Endothelial cell of umbilical vein (primary cell): ENCODE measurements at regions not wholly inside any gene's neighbourhood (a gene's known extent, or its start where the extent isn't known, plus 50 kb on each side); places are given as distances from the start of the nearest gene placed in this dataset.

ENCODE experiments used
- BruUV-seq: library from RNA; stranded (reverse); fragments of 400-500 nt; replicated peaks from 2 replicates; lab custom pipeline; 2021; lab: Mats Ljungman, UMichigan
- CTCF ChIA-PET: fragments of 300-600, 350-600 bp; sonication (Branson Sonifier 250); formaldehyde crosslinking; loops from one replicate; lab custom pipeline; 2021; ENCODE audit warnings: antibody characterized with exemption, inconsistent platforms; lab: Charles Lee
- POLR2A ChIA-PET: fragments of 300-600, 350-600 bp; sonication (Branson Sonifier 250); formaldehyde crosslinking; loops from one replicate; lab custom pipeline; 2021; ENCODE audit warnings: antibody characterized with exemption, inconsistent platforms; lab: Charles Lee
- DNase-seq: peaks from one replicate; pipeline ENCODE4 v3.0.0-alpha.2; 2011; ENCODE audit warnings: low read depth, low spot score
- FAIRE-seq: peaks from 2 replicates; lab custom pipeline; 2011; peaks lifted over from hg19 to GRCh38; lab: Jason Lieb, UNC
- H2AFZ ChIP-seq: 2 replicates; pipeline ENCODE4 v1.6.0; 2012; ENCODE audit warnings: low read depth, low read length, control low read depth, inconsistent platforms
- H3K27ac ChIP-seq: 2 replicates; pipeline ENCODE4 v1.5.1; 2011; ENCODE audit warnings: low read depth, mild to moderate bottlenecking, control low read depth, low read length, moderate library complexity; ENCODE audit not compliant: insufficient read depth
- H3K27me3 ChIP-seq, 2 experiments: 2 replicates each; pipeline versions ENCODE4 v1.6.0 to v1.6.1; 2011; ENCODE audit warnings: low read length in 2 of 2, mixed read lengths in 1 of 2; ENCODE audit not compliant: control insufficient read depth in 2 of 2, insufficient read depth in 2 of 2
- H3K36me3 ChIP-seq, 2 experiments: 2 replicates in 1 of 2; 3 replicates in 1 of 2; pipeline ENCODE4 v1.5.1; 2011; ENCODE audit warnings: low read length in 2 of 2, mild to moderate bottlenecking in 1 of 2, moderate library complexity in 1 of 2; ENCODE audit not compliant: control insufficient read depth in 2 of 2, insufficient read depth in 2 of 2; ENCODE audit errors: extremely low read depth in 1 of 2
- H3K4me1 ChIP-seq: 3 replicates; pipeline ENCODE4 v1.5.1; 2011; ENCODE audit warnings: mild to moderate bottlenecking, low read length; ENCODE audit not compliant: control insufficient read depth, insufficient read depth; ENCODE audit errors: extremely low read depth
- H3K4me2 ChIP-seq: 2 replicates; pipeline ENCODE4 v1.6.1; 2011; ENCODE audit warnings: low read length, control low read depth, mixed read lengths; ENCODE audit not compliant: insufficient read depth
- H3K4me3 ChIP-seq, 3 experiments: fragments of 200-600 bp in 1 of 3; sonication (generic), shearing (Covaris generic) in 1 of 3; replicated peaks in 1 of 3; 2 replicates each; pipeline ENCODE4 v1.5.1; 2011 to 2016; ENCODE audit warnings: control low read depth in 3 of 3, low read length in 3 of 3, mild to moderate bottlenecking in 2 of 3, inconsistent platforms in 1 of 3, low read depth in 1 of 3, moderate library complexity in 1 of 3; ENCODE audit not compliant: insufficient read depth in 1 of 3
- H3K79me2 ChIP-seq: 2 replicates; pipeline ENCODE4 v1.6.0; 2012; ENCODE audit warnings: low read length, inconsistent platforms; ENCODE audit not compliant: control insufficient read depth, insufficient read depth
- H3K9ac ChIP-seq: replicated peaks from 2 replicates; pipeline ENCODE3; 2011; ENCODE audit warnings: low read length, control low read depth; ENCODE audit not compliant: insufficient read depth; ENCODE audit errors: extremely low read depth
- H3K9me1 ChIP-seq: replicated peaks from 3 replicates; pipeline ENCODE4 v1.6.0; 2011; ENCODE audit warnings: mild to moderate bottlenecking, low read length; ENCODE audit not compliant: control insufficient read depth, insufficient read depth; ENCODE audit errors: extremely low read depth
- H3K9me3 ChIP-seq: replicated peaks from 2 replicates; pipeline ENCODE4 v1.5.1; 2012; ENCODE audit warnings: low read length, inconsistent platforms; ENCODE audit not compliant: control insufficient read depth, insufficient read depth
- H4K20me1 ChIP-seq: replicated peaks from 2 replicates; pipeline ENCODE3; 2011; ENCODE audit warnings: mild to moderate bottlenecking, low read length; ENCODE audit not compliant: control insufficient read depth, insufficient read depth; ENCODE audit errors: extremely low read depth
- EZH2 ChIP-seq: IDR thresholded peaks from 2 replicates; pipeline ENCODE4 v1.6.1; 2012; ENCODE audit warnings: borderline replicate concordance, low read depth, mild to moderate bottlenecking, moderate library complexity, low read length, inconsistent platforms; ENCODE audit not compliant: severe bottlenecking
- MAX ChIP-seq: IDR thresholded peaks from 2 replicates; pipeline ENCODE4 v1.6.1; 2011; ENCODE audit not compliant: insufficient read depth, insufficient read length
- MYC ChIP-seq: IDR thresholded peaks from one replicate; pipeline ENCODE4 v1.6.1; 2011; ENCODE audit warnings: mild to moderate bottlenecking, low read depth, low read length
- POLR2AphosphoS5 ChIP-seq: IDR thresholded peaks from 2 replicates; pipeline ENCODE4 v1.6.1; 2012; ENCODE audit warnings: low read depth, mild to moderate bottlenecking, control low read depth, low read length, moderate library complexity; ENCODE audit not compliant: insufficient read depth
- dilution Hi-C: fragments of 300-500 bp; cut with MboI; formaldehyde crosslinking; loops from one replicate; pipeline ENCODE4 v1.15.0; 2019; ENCODE audit warnings: low sequenced_read_pairs; ENCODE audit not compliant: extremely low pct_ligation_motif_present
- intact Hi-C: fragments of 100-400 bp; cut with micrococcal nuclease; formaldehyde crosslinking; loops from one replicate; pipeline ENCODE4 v1.10.0; 2022
- TF ChIP-seq, protein P1 (sequence below), 2 donors: IDR thresholded peaks; 1 replicate in 1 of 2; 2 replicates in 1 of 2; pipeline ENCODE4 v1.5.1; 2011; ENCODE audit warnings: low read length in 2 of 2, mild to moderate bottlenecking in 2 of 2, moderate library complexity in 2 of 2, control low read depth in 1 of 2, inconsistent platforms in 1 of 2, low read depth in 1 of 2; ENCODE audit not compliant: insufficient read depth in 1 of 2; ENCODE audit errors: extremely low read depth in 1 of 2

GRCh38 chrX:42714981-42715700, 62.8 kb downstream of the PPP1R2C start:
- no peaks in the 10 kb centered on the region for H3K9me1 ChIP-seq

More at GRCh38 chrX:42714981-42715700, 62.8 kb downstream of the PPP1R2C start:
- FAIRE-seq (peak; percentile 82), DNase-seq (peak; percentile 49)
- no peaks in the 10 kb centered on the region for H3K9me3 ChIP-seq
- BruUV-seq: no TSS peak
- ChIA-PET CTCF (interaction anchor here (0.6 to 2.3 kb wide), 20 partner anchors 9 to 916 kb away, joined by 3 to 9 read pairs (median 3); no protein-coding TSS in a partner anchor), POLR2A (no interaction called here)
- dilution Hi-C loops: no loop called here
- H3K4me3 ChIP-seq: no peak overlapping the region
- no peak overlapping the region for H3K27ac ChIP-seq
- no peak overlapping the region for H3K4me2 ChIP-seq
- H3K27me3 ChIP-seq: no peaks in the 10 kb centered on the region
- TF ChIP-seq, protein P1, sequence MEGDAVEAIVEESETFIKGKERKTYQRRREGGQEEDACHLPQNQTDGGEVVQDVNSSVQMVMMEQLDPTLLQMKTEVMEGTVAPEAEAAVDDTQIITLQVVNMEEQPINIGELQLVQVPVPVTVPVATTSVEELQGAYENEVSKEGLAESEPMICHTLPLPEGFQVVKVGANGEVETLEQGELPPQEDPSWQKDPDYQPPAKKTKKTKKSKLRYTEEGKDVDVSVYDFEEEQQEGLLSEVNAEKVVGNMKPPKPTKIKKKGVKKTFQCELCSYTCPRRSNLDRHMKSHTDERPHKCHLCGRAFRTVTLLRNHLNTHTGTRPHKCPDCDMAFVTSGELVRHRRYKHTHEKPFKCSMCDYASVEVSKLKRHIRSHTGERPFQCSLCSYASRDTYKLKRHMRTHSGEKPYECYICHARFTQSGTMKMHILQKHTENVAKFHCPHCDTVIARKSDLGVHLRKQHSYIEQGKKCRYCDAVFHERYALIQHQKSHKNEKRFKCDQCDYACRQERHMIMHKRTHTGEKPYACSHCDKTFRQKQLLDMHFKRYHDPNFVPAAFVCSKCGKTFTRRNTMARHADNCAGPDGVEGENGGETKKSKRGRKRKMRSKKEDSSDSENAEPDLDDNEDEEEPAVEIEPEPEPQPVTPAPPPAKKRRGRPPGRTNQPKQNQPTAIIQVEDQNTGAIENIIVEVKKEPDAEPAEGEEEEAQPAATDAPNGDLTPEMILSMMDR (IDR thresholded peaks at IDR 0.05; ENCODE audit: extremely low read depth in 1 of 2, insufficient read depth in 1 of 2, low read depth in 1 of 2, low read length in 2 of 2): peak; percentile 44 to 58
- no peak for TF ChIP-seq MAX
- TF ChIP-seq POLR2AphosphoS5: no peak
- TF ChIP-seq MYC: no peak
- TF ChIP-seq EZH2: no peak
- H3K36me3 ChIP-seq: no peaks in the 10 kb centered on the region
- no peaks in the 10 kb centered on the region for H4K20me1 ChIP-seq
- peak overlapping the region; percentile 54 for H2AFZ ChIP-seq
- intact Hi-C loops: no loop called here
- H3K79me2 ChIP-seq: no peaks in the 10 kb centered on the region
- H3K4me1 ChIP-seq: no peaks in the 10 kb centered on the region
- H3K9ac ChIP-seq: no peak overlapping the region
